H1 (cell line): ENCODE measurements at regions not wholly inside any gene's neighbourhood (a gene's known extent, or its start where the extent isn't known, plus 50 kb on each side); places are given as distances from the start of the nearest gene placed in this dataset.

Experiments
- CBX8 ChIP-seq: fragments of 300-800, 300-1000 bp; sonication (generic); IDR thresholded peaks from 2 replicates; pipeline ENCODE4 v1.7.1; 2016; ENCODE audit warnings: low read depth, low read length, borderline replicate concordance
- PHF8 ChIP-seq: fragments of 200-600 bp; sonication (generic); conservative IDR thresholded peaks from 2 replicates; pipeline ENCODE4 v1.7.1; 2012; ENCODE audit warnings: low read depth, mild to moderate bottlenecking, inconsistent platforms, low read length, moderate library complexity
- POLR2AphosphoS5 ChIP-seq: IDR thresholded peaks from 2 replicates; pipeline ENCODE4 v1.6.1; 2011; ENCODE audit warnings: low read depth, low read length
- RBBP5 ChIP-seq: IDR thresholded peaks from 2 replicates; pipeline ENCODE4 v1.7.1; 2012; ENCODE audit warnings: low read depth, mild to moderate bottlenecking, inconsistent platforms, low read length, moderate library complexity, borderline replicate concordance
- SAP30 ChIP-seq: fragments of 300-600 bp; sonication (generic); IDR thresholded peaks from 2 replicates; pipeline ENCODE4 v1.7.1; 2012; ENCODE audit warnings: low read length, moderate library complexity, mild to moderate bottlenecking, inconsistent platforms; ENCODE audit not compliant: insufficient read depth, insufficient replicate concordance
- SRF ChIP-seq: IDR thresholded peaks from 2 replicates; pipeline ENCODE4 v1.6.1; 2011; ENCODE audit warnings: mild to moderate bottlenecking, low read depth, low read length, moderate library complexity
- TEAD4 ChIP-seq: IDR thresholded peaks from 2 replicates; pipeline ENCODE4 v1.6.1; 2012; ENCODE audit warnings: low read depth, low read length, inconsistent platforms, mixed read lengths

- TF ChIP-seq SAP30 = no peak
- TF ChIP-seq TEAD4 = no peak
- no peak for TF ChIP-seq CBX8
- no peak for TF ChIP-seq POLR2AphosphoS5
- TF ChIP-seq PHF8 = no peak
- TF ChIP-seq SRF = no peak
- no peak for TF ChIP-seq RBBP5
These were observed 116.0 kb downstream of the NMUR2 start (continued) for GRCh38 chr5:152288917-152289595.
